Stimulated activated CD4-positive, alpha-beta T cell treated with anti-CD3 and anti-CD28 coated beads, TNF-alpha, amount 100 ng/mL, for 4 hours (primary cell): ENCODE measurements at regions not wholly inside any gene's neighbourhood (a gene's known extent, or its start where the extent isn't known, plus 50 kb on each side); places are given as distances from the start of the nearest gene placed in this dataset.

Experiments used
- DNase-seq, 3 experiments: peaks; one replicate each; pipeline ENCODE4 v3.0.0-alpha.2; 2020; ENCODE audit warnings: low read depth in 3 of 3

DNA sequence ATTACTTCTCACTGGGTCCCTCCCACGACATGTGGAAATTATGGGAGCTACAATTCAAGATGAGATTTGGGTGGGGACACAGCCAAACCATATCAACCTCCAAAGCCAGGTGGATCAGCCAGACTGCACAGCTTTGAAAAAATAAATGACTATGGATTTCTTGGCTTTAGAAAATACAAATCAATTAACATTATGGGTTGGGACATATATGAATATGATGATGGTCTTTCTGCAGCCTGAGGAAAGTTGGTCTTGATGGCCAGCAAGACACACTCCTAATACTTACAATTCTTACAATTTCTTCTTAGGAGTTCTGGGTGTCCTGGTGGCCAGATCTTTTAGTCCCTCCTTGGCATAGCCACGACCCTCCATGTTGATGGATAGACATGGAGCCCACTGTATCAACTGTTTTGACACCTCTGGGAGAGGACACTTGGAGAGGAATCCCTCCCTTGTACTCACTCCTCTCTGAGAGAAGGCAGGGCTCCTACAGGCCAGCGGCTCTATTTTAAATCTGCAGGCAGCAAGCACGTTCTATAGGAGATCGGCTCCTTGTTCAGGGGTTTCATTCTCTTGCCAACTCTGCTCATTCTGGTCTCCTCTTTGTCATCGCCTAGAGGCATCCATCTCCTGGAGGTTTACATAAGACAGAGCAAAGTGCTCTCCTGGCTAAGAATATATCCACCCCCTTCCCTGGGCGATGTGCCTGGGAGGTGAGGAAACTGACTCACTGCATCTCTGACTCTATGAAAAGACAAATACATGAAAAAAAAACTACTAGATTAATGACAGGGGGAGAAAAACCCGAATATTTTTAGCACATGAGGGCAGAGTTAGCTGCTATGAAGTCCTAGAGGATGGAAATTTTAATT is 145.9 kb downstream of the CARTPT start:
- DNase-seq = no peak

DNA sequence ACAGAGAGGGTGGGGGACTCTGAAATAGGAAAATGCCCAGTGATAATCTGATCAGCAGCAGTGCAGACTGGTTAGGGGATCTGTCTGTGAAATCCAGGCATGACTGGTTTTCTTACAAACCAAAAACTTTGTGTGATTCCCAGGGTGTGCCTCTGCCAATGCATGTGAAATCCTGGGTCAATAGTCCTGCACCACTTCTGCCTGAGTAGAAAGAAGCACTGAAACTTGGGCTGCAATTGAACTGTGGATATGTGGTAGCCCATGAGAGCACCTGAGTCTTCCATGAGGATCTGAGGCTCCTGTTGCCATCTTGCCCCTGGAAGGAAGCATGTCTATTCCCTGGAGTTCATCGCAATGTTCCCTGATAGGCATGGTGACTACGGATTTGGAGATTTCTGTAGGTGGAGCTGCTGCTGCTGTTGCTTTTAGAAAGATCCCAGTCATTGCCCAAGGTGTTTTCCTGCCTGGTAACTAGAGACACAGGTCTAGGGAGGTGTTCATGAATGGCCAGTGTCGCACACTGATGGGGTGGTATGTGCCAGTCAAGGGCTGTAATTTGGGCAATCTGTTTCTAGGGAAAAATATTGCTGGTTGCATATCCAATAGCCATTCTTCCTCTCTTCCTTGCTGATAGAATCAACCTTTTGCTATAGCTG is 146.7 kb downstream of the CARTPT start:
- DNase-seq = no peak

DNA sequence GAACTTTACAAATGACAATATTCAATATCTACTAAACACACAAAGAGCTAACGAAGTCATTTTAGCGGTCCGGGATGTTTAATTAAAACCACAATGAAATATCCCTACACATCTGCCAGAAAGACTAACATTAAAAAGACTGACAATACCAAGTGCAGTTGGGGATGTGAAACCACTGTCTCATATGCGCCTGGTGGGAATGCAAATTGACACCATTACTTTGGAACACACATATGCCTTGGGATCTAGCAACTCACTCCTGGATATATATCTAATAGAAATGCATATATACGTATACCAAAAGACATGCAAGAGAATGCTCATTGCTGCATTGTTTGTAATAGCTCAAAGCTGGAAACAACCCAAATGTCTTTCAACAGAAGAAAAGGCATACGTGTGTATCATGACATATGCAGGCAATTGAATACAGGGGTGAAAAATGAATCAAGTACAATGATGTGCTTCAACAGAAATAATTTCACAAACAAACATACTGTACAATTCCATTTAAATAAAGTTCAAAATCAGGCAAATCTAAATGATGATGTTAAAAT is 153.3 kb downstream of the CARTPT start:
- no peak for DNase-seq

DNA sequence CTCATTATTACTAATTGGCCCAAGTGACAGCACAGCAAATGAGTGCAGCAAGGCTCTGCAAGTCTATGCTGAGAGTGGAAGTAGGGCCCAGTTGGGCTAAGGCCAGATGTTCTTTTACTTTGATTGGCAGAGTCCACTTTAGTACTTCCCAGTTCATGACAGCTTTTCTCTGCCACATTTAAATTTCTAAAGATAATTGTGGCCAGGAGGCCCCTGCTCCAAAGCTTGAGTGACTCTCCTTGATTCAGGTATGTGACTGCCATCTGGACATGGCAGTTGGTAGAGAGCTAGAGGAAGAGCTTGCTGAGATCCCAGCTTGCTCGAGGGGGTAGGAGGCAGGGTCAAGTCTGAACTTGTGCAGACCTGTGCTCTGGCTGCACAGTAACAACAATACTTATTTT is 154.1 kb downstream of the CARTPT start:
- DNase-seq = no peak

- no peak for DNase-seq
Measured at GRCh38 chr5:71874521-71874920, 155.4 kb downstream of the CARTPT start.

- DNase-seq = no peak
Measured at GRCh38 chr5:71877511-71877910, 158.4 kb downstream of the CARTPT start.

DNA sequence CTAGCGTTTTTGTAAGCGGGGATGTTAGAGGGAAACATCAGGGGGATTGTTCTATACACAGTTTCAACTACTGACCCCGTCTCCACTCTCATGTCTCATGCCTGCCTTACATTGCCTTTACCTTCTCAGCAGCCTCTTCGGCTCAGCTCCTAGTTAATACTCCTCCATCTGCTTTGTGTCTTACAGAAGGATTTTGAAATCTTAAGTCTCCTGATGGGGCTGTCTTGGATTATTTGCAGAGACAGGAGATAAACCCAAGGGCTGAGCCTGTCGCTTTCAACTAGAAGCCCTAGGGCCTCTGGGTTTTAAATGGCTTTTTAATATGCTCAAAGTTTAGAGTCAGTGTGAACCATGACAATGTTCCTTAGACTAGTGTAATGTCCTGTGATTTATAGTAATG is 161.5 kb downstream of the CARTPT start:
- no peak for DNase-seq

DNA sequence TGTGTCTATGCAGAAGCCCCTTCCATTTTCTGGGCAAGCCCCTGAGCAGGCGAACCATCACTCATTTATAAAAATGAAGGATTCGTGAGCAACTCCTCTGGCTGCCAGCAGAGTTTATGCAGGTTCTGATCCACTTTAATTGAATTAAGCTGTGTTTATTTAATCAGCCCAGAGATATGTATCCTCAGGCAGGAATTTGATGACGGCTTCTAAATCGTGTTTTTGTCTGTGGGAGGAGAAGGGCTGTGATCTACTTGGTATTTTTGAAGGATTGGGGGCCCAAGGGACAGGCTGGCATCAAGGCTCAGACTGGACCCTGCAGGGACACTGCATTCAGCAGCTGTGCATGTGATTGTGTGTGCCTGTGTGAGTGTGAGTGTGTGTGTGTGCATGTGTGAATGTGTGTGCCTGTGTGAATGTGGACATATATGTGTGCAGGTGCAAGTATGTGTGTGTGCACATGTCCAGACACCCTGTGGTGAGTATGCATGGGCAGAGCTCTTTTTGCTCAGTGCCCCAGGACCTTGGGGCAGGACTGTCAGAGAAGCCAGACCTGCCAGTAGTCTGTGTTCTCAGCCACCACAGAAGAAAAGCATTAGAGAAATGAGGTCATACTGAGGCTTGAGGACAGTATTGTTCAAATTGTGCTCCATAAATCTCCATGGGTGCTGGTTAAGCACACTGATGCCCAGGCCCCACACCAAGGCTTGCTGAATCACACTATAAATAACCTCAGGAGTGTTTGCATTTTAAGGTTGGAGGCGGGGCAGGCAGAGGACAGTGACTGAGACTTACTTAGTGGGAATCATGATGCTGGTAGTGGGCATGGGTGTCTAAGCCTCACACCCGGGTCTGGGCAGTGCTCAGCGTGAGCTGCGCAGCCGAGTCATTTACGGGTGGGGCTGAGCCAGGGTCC is 164.0 kb downstream of the CARTPT start:
- DNase-seq = no peak

DNA sequence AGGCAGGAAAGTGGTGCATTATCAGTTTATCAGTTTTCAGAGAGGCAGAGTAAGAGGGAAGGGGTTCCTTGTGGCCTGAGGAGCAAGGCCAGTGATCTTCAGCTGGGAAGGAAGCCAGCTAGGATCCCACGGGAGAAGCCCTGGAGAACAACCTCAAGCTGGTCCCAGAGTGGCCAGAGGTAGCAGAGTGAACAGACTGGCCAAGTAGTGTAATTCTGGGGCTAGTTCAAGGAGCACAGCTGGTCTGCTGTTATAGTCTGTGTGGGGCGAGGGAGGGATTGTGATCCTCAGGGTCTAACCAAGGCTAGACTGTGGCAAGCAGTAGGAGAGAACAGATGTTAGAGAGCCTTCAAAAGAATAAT is 164.6 kb downstream of the CARTPT start:
- no peak for DNase-seq

GRCh38 chr5:71884926-71885325 is 165.9 kb downstream of the CARTPT start:
- DNase-seq = no peak

DNA sequence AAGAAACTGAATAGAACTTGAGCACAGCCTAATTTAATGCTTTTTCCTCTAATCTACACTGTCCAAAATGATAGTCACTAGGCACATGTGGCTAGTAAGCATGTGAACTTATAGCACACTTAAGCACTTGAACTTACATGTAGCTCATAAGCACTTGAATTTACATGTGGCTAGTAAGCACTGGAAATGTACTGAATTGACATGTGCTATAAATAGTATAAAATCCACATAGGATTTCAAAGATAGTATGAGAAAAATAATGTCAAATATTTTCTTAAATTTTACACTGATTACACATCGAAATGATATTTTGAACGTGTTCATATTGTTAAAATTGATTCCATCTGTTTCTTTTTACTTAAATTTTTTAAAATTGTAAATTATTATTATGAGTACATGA is 167.3 kb downstream of the CARTPT start:
- no peak for DNase-seq

DNA sequence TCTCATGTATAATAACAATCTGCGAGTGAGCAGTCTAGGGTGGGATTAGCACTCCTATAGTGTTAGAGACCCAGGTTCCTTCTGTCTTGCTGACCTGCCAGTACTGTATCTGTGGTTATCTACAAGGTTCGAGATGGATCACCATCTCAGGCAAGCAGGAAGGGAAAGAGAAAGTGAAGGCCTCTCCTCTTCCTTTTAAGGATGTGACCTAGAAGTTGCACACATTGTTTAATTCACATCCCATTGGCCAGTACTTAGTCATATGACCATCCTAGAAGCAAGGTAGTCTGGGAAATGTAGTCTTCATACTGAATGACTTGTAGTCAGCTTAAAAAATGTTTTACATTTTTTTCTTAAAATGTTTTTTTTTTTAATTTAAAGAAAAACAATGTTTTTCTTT is 168.6 kb downstream of the CARTPT start:
- no peak for DNase-seq

- no peak for DNase-seq
Measured at GRCh38 chr5:71891406-71891805, 172.3 kb downstream of the CARTPT start.

DNA sequence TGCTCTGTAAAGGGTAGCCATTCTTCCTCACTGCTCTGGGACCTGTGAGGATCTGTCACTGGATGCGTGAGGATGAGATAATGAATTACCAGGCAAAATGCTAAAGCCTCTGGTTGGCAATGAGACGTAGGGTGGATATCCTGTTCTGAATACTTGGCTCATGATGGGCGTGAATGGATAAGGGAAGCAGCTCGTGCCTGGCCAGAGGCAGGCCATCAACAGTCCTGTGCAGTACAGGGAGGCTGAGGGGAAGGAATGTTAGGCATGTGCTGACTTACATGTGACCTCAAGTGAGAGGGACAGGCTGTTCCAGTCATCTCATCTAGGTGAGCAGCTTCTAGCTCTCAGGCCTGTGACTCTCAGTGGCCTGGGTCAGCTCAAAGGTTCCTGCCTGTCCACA is 172.8 kb downstream of the CARTPT start:
- no peak for DNase-seq

DNA sequence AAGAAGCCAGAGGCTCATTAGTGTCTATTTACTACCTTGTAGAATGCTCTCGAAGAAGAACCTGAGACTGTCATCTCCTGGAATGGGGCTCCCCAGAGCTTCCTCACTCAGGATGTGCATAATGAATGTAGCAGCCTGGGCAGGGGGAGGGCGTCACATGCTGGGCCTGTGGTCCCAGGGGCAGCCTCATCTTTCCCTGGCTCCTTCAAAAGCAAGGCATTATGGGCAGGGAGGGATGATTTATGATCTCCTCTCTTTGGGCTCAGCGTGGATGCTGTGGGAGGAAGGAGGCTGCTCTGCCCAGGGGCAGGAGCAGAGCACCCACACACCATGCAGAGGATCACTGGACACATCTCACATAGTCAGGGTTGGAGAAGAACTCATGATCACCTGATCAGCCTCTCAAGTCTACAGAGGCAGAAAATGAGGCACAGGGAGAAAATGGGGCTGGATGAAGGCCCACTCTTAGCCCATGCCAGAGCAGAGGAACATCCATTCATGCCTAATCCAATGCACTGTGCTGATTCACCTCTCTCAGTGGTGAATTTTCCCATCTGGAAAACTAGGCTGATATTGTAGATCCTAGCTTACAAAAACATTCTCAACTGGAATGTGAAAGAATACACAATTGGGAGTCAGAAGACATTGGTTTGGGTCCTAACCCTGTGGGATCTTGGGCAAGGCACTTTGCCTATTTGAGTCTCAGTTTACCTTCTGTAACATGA is 173.7 kb downstream of the CARTPT start:
- DNase-seq = no peak

DNA sequence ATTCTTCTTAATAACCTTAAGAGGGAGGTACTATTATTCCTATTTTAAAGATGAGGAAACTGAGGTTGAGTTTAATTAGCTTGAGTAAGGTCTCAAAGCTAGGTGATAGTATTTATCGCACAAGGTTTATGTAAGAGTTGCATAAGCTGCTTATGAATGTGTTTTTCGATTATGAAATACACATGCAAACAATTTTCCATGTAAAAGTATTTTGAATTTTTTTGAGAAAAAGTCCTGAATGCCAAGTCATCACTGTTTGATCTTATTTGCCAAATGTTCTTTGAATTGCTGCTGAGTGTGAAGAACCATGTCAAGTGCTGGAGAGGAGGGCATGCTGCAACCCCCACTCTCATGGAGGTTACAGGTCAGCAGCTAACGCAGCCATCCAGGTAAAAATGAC is 174.4 kb downstream of the CARTPT start:
- no peak for DNase-seq

- no peak for DNase-seq
Measured at GRCh38 chr5:71894091-71894490, 175.0 kb downstream of the CARTPT start.

DNA sequence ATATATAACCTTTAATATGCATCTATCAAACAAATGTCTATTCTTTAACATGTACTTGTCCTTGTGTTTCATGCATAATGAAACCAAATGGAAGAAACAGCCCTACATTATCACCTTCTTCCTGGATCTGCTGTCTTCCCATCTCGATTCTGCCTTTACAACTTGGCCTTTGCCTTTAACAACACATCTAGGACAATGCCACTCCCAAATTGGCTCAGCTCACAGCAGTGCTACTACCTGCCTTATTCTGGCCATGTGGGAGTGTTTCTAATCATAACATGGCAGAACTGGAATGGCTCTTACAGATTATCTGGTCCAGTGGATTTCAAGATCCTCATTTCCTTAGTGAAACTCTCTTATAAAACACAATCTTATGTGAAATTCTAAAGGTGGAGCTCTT is 176.5 kb downstream of the CARTPT start:
- no peak for DNase-seq

- no peak for DNase-seq
Measured at GRCh38 chr5:71899865-71900342, 180.8 kb downstream of the CARTPT start.

- DNase-seq = no peak
Measured at GRCh38 chr5:71903808-71904207, 184.7 kb downstream of the CARTPT start.

GRCh38 chr5:71904852-71905251 is 185.8 kb downstream of the CARTPT start:
- no peak for DNase-seq
